ENCODE measurements at regions not wholly inside any gene's neighbourhood (a gene's known extent, or its start where the extent isn't known, plus 50 kb on each side); places are given as distances from the start of the nearest gene placed in this dataset.

DNA sequence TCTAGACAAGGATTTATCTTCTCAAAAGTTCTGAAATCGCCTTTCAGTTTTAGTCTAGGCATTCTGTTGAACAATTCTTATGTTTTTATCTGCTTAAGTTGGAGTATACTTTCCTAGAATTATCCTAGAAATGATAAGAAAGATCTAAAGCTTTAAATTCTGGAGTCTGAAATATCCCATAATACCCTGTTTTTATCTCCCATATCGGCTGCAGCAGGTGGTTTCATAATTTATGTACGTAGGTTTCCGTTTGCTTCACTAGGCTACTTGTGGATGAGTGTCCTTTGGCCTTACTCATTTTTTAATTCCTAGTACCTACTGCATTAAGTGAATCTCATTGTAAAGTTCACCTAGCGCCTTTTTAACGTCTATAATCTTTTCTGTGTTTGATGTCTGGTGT is 58.5 kb upstream of the MGAT5 start:
- no peak for TF ChIP-seq YY1 (IDR thresholded peaks at IDR 0.05; ENCODE audit: insufficient read depth, insufficient read length)
- no peak for TF ChIP-seq SUZ12 (IDR thresholded peaks at IDR 0.05; ENCODE audit: extremely low read depth, insufficient read depth, insufficient read length)
